HepG2 (cell line): ENCODE measurements at regions not wholly inside any gene's neighbourhood (a gene's known extent, or its start where the extent isn't known, plus 50 kb on each side); places are given as distances from the start of the nearest gene placed in this dataset.

ENCODE experiments used
- ATAC-seq: fragments of 200-7000 bp; cut with Tn5 transposase; 3 replicates; pipeline ENCODE4 v1.9.1; 2020; ENCODE audit warnings: mild to moderate bottlenecking, moderate library complexity
- BruUV-seq: library from RNA; stranded (reverse); fragments of 400-500 nt; replicated peaks from 2 replicates; lab custom pipeline; 2021; lab: Mats Ljungman, UMichigan
- CTCF ChIA-PET: fragments of 300-600 bp; formaldehyde crosslinking; extraction: SDS; loops from one replicate; lab custom pipeline; 2021; ENCODE audit warnings: low total read pairs, inconsistent platforms, low intra/inter-chr PET ratio; lab: Yijun Ruan, JAX
- POLR2A ChIA-PET: fragments of 350-600 bp; sonication (Branson Sonifier 250); formaldehyde crosslinking; loops from one replicate; lab custom pipeline; 2020; ENCODE audit warnings: antibody characterized with exemption, inconsistent platforms; lab: Yijun Ruan, JAX
- DNase-seq: peaks from one replicate; pipeline ENCODE4 v3.0.0-alpha.2; 2015; ENCODE audit warnings: low spot score
- FAIRE-seq: peaks from 3 replicates; lab custom pipeline; 2011; peaks lifted over from hg19 to GRCh38; lab: Jason Lieb, UNC
- H2AFZ ChIP-seq: one replicate; pipeline ENCODE4 v1.6.1; 2011; ENCODE audit warnings: low read length, inconsistent platforms
- H3K27ac ChIP-seq: fragments of 300-600 bp; 3 replicates; pipeline ENCODE4 v1.8.0; 2011; ENCODE audit warnings: mixed run types, mild to moderate bottlenecking, mixed read lengths, low read length, inconsistent platforms; ENCODE audit not compliant: insufficient read depth; ENCODE audit errors: extremely low read length
- H3K27me3 ChIP-seq, 2 experiments: fragments of 200-600 bp in 1 of 2; 2 replicates in 1 of 2; 3 replicates in 1 of 2; pipeline versions ENCODE4 v1.6.0 to v1.8.0; 2011; ENCODE audit warnings: low read length in 2 of 2, mild to moderate bottlenecking in 2 of 2, moderate library complexity in 2 of 2, inconsistent platforms in 1 of 2; ENCODE audit not compliant: insufficient read depth in 2 of 2, control insufficient read depth in 1 of 2
- H3K36me3 ChIP-seq, 2 experiments: fragments of 200-600 bp in 1 of 2; replicated peaks in 1 of 2; 2 replicates in 1 of 2; 3 replicates in 1 of 2; pipeline versions ENCODE4 v1.5.1 to v1.8.0; 2011; ENCODE audit warnings: low read length in 2 of 2, inconsistent platforms in 1 of 2; ENCODE audit not compliant: insufficient read depth in 2 of 2, control insufficient read depth in 1 of 2
- H3K4me1 ChIP-seq: 2 replicates; pipeline ENCODE4 v1.5.1; 2012; ENCODE audit warnings: low read length, inconsistent platforms; ENCODE audit not compliant: insufficient read depth
- H3K4me2 ChIP-seq: 2 replicates; pipeline ENCODE4 v1.6.0; 2011; ENCODE audit warnings: low read depth, low read length, inconsistent platforms
- H3K4me3 ChIP-seq, 3 experiments: fragments of 200-600 bp in 1 of 3; sonication (generic), shearing (Covaris generic) in 1 of 3; replicated peaks in 1 of 3; 2 replicates each; pipeline ENCODE4 v1.5.1; 2011 to 2016; ENCODE audit warnings: low read length in 3 of 3, inconsistent platforms in 2 of 3, low read depth in 2 of 3, mild to moderate bottlenecking in 2 of 3, control low read depth in 1 of 3, mixed read lengths in 1 of 3; ENCODE audit not compliant: insufficient read depth in 1 of 3
- H3K79me2 ChIP-seq: one replicate; pipeline ENCODE4 v1.6.1; 2011; ENCODE audit warnings: low read length, inconsistent platforms; ENCODE audit not compliant: insufficient read depth
- H3K9ac ChIP-seq: 2 replicates; pipeline ENCODE4 v1.6.0; 2011; ENCODE audit warnings: mild to moderate bottlenecking, low read depth, low read length, inconsistent platforms; ENCODE audit not compliant: insufficient read depth
- H3K9me3 ChIP-seq: 2 replicates; pipeline ENCODE4 v1.5.1; 2012; ENCODE audit warnings: mild to moderate bottlenecking, low read length
- H4K20me1 ChIP-seq: 2 replicates; pipeline ENCODE4 v1.6.0; 2011; ENCODE audit warnings: inconsistent platforms, mild to moderate bottlenecking, low read length, moderate library complexity; ENCODE audit not compliant: insufficient read depth
- HNRNPK ChIP-seq: fragments of 200-400 bp; formaldehyde crosslinking; IDR thresholded peaks from 2 replicates; pipeline ENCODE4 v1.6.1; 2018; ENCODE audit warnings: low read length, low read depth, moderate library complexity, mild to moderate bottlenecking; ENCODE audit not compliant: poor library complexity, severe bottlenecking
- JARID2 ChIP-seq: sonication (generic); formaldehyde crosslinking; IDR thresholded peaks from 2 replicates; pipeline ENCODE4 v1.8.1; 2023; ENCODE audit warnings: missing genetic modification reagents, inconsistent platforms; ENCODE audit not compliant: insufficient replicate concordance
- NFKB2 ChIP-seq: sonication (generic); formaldehyde crosslinking; IDR thresholded peaks from 2 replicates; pipeline ENCODE4 v1.4.0; 2020; ENCODE audit warnings: missing genetic modification reagents, borderline replicate concordance
- NRL ChIP-seq: sonication (generic); formaldehyde crosslinking; IDR thresholded peaks from 2 replicates; pipeline ENCODE4 v1.5.0; 2020; ENCODE audit warnings: missing genetic modification reagents, mild to moderate bottlenecking, moderate library complexity, borderline replicate concordance
- ZBTB40 ChIP-seq, 2 experiments: fragments of 450-650 bp in 1 of 2; sonication (generic) in 1 of 2; formaldehyde crosslinking in 1 of 2; IDR thresholded peaks; 2 replicates each; pipeline versions ENCODE4 v1.6.1 to v1.8.0; 2016 to 2022; ENCODE audit warnings: antibody characterized with exemption in 1 of 2, mild to moderate bottlenecking in 1 of 2, missing genetic modification reagents in 1 of 2
- ZNF292 ChIP-seq: sonication (generic); formaldehyde crosslinking; IDR thresholded peaks from 2 replicates; pipeline ENCODE4 v1.8.1; 2022; ENCODE audit warnings: mild to moderate bottlenecking, low read depth, missing genetic modification reagents, borderline replicate concordance
- ZNF451 ChIP-seq: sonication (generic); formaldehyde crosslinking; IDR thresholded peaks from 2 replicates; pipeline ENCODE4 v1.5.0; 2020; ENCODE audit warnings: mild to moderate bottlenecking, missing genetic modification reagents
- ZNF761 ChIP-seq: sonication (generic); formaldehyde crosslinking; conservative IDR thresholded peaks from 2 replicates; pipeline ENCODE4 v1.4.0; 2020; ENCODE audit warnings: mild to moderate bottlenecking, missing genetic modification reagents
- WGBS: methylation state at CpG from one replicate; pipeline ENCODE4 v1.1.6; 2017; ENCODE audit warnings: low lambda C conversion rate; 5-methylcytosine and 5-hydroxymethylcytosine counted together
- in situ Hi-C: cut with HindIII; loops from 2 replicates; pipeline ENCODE4 v1.10.0; 2017; ENCODE audit warnings: low pct_unique_long_range_greater_than_20kb; ENCODE audit not compliant: extremely low pct_ligation_motif_present
- intact Hi-C: fragments of 100-400 bp; cut with micrococcal nuclease; formaldehyde crosslinking; loops from one replicate; pipeline ENCODE4 v1.10.0; 2022; ENCODE audit not compliant: unreplicated experiment
- TF ChIP-seq, protein P1 (sequence below): sonication (generic); formaldehyde crosslinking; IDR thresholded peaks from 2 replicates; pipeline ENCODE4 v1.4.0; 2020; ENCODE audit warnings: missing genetic modification reagents, borderline replicate concordance

DNA sequence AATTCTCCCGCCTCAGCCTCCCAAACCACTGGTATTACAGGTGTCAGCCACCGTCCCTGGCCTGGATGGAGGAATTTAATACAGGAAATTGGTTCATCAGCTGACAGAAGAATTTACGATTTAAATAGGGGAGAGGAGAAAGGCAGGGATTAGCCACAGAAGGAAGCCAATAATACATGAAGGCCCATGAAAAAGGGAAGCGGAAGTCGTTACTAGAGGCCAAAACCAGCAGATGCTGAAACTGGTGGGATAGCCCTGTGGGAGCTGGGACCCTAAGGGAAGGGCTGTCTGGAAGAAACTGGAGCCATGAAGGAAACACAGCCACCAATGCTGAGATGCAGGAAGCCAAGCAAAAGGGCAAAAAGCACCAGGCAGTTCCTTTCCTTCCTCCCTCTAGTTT, 163.7 kb upstream of the RMP24 start (continued):
- TF ChIP-seq ZNF292 (CRISPR knock-in tag) = no peak
- TF ChIP-seq JARID2 (CRISPR knock-in tag) = no peak

DNA sequence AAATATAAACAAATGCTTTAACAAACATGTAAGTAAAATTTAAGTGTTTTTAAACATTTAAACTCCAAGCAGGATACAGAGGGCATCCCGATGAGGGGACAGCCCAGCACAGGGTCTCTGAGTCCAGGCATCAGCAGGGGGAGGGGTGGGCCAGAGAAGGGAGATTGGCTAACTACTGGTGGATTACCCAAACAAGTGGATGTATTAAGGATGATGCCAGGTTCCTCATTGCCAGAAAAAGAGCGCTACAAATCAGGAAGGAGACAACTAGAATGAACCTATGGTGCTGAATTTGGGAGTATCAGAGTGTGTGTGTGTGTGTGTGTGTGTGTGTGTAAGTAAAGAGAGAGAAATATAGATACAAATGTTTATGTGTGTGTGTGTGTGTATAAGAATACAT, 162.0 kb upstream of the RMP24 start:
- H3K9ac ChIP-seq = no peak overlapping the region
- no peak overlapping the region for H3K4me3 ChIP-seq
- H3K79me2 ChIP-seq = no peaks in the 10 kb centered on the region
- ChIA-PET CTCF (no interaction called here), POLR2A (no interaction called here)
- H3K27me3 ChIP-seq = no peaks in the 10 kb centered on the region
- in situ Hi-C loops = no loop called here
- DNase-seq = no peak
- no peak for FAIRE-seq
- no peak for ATAC-seq
- no peaks in the 10 kb centered on the region; the same call in 1 of the 2 replicates for H3K4me1 ChIP-seq
- 1% methylated on average over 2 of the region's 2 CpGs for WGBS
- H4K20me1 ChIP-seq = no peaks in the 10 kb centered on the region
- no TSS peak for BruUV-seq
- H3K9me3 ChIP-seq = no peaks in the 10 kb centered on the region
- H3K36me3 ChIP-seq = no peaks in the 10 kb centered on the region
- no peak overlapping the region for H3K4me2 ChIP-seq
- H2AFZ ChIP-seq = no peak overlapping the region
- intact Hi-C loops = no loop called here
- no peak overlapping the region for H3K27ac ChIP-seq
- no peak for TF ChIP-seq ZNF761 (CRISPR knock-in tag)
- no peak for TF ChIP-seq NFKB2 (CRISPR knock-in tag)
- TF ChIP-seq, protein P1, sequence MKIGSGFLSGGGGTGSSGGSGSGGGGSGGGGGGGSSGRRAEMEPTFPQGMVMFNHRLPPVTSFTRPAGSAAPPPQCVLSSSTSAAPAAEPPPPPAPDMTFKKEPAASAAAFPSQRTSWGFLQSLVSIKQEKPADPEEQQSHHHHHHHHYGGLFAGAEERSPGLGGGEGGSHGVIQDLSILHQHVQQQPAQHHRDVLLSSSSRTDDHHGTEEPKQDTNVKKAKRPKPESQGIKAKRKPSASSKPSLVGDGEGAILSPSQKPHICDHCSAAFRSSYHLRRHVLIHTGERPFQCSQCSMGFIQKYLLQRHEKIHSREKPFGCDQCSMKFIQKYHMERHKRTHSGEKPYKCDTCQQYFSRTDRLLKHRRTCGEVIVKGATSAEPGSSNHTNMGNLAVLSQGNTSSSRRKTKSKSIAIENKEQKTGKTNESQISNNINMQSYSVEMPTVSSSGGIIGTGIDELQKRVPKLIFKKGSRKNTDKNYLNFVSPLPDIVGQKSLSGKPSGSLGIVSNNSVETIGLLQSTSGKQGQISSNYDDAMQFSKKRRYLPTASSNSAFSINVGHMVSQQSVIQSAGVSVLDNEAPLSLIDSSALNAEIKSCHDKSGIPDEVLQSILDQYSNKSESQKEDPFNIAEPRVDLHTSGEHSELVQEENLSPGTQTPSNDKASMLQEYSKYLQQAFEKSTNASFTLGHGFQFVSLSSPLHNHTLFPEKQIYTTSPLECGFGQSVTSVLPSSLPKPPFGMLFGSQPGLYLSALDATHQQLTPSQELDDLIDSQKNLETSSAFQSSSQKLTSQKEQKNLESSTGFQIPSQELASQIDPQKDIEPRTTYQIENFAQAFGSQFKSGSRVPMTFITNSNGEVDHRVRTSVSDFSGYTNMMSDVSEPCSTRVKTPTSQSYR = no peak
- TF ChIP-seq NRL (CRISPR knock-in tag) = no peak
- no peak for TF ChIP-seq ZNF451 (CRISPR knock-in tag)
- no peak for TF ChIP-seq HNRNPK
- no peak for TF ChIP-seq ZBTB40 (IDR thresholded peaks at IDR 0.05)
- no peak for TF ChIP-seq ZBTB40 (CRISPR knock-in tag; IDR thresholded peaks at IDR 0.05)
